AML-193 (cell line): ENCODE measurements at regions not wholly inside any gene's neighbourhood (a gene's known extent, or its start where the extent isn't known, plus 50 kb on each side); places are given as distances from the start of the nearest gene placed in this dataset.

Experiments used
- DNase-seq, 2 experiments: peaks; one replicate each; lab custom pipeline; 2025; lab: John Stamatoyannopoulos, UW

GRCh38 chr4:147360301-147360700 lies 120.6 kb upstream of the EDNRA start:
- DNase-seq, result no peak

DNA sequence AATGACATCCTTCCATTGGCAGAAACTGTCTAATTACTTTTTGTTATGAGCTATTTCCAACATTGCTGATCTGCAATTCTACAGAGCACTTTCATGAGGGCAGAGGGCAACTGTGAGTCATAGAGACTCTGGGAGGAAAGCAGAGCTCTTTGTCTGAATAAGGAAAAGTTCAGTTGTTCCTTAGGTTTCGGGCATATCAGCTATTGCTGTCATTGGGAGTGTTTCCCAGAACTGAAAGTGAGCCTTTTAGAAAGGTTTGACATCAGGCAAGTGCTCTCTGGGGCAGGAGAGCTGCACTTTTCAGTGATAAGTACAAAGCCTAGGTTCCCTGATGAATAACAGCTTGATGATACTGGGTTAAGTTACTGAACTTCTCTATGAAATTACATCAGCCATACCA lies 119.2 kb upstream of the EDNRA start:
- no peak for DNase-seq

DNA sequence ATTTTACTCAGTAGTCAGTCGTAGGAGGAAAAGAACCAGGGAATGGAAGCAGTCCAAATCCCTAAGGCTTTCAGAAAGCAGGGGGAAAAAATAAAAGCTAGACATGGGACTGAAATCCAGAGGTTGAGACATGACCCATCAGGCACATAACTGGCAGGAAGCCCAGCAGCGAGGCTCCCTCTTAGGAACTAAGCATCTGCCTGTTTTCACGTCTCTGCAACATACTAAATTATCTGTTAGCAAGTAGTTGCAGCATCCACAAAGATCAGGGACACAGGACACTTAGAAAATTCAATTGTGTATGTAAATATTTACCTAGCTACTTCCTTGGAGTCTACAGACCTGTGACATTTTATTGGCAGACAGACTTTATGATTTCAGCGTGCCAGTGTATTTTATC lies 118.0 kb upstream of the EDNRA start:
- DNase-seq, result no peak

- no peak for DNase-seq
Observed at GRCh38 chr4:147363514-147363913, 117.4 kb upstream of the EDNRA start.

GRCh38 chr4:147365396-147365795 lies 115.5 kb upstream of the EDNRA start:
- DNase-seq, result no peak

DNA sequence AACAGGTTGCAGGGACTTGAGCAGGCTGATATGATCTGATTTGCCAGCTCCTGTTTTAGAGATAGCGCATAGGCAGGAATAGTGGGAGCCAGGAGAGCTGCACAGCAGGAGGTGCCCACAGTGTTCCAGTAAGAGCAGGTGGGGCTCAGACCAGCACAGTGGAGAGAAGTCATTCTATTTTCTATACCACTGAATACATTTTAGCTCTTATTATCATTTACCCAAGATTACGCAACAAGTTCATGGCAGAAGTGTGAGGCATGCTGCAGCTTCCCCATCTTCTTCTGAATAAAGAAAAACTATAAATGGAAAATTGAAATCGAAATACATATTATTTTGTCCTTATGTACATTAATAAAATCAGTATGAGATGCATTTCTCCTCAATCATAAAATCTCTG lies 114.7 kb upstream of the EDNRA start:
- DNase-seq, result no peak

- no peak for DNase-seq
Observed at GRCh38 chr4:147367891-147368290, 113.0 kb upstream of the EDNRA start.

GRCh38 chr4:147368948-147369347 lies 111.9 kb upstream of the EDNRA start:
- no peak for DNase-seq

DNA sequence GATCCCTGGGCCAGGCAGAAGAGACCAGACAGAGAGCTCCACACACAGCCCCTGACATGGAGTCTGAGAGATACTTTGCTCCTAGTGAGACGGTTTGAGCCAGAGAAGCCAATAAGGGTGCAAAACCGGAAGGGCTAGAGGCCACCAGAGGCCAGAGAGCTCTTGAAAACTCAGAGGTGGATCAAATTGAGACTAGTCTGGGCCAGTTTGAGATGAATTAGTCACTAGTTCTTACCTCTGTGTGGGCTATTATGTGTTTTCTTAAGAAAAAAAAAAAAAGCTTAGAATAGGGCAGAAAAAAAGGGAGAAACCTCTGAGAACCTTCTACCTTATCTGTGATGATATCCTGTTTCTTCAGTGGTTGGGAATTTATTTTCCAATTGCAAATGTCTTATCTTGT lies 110.4 kb upstream of the EDNRA start:
- DNase-seq, result no peak

GRCh38 chr4:147370881-147371280 lies 110.0 kb upstream of the EDNRA start:
- no peak for DNase-seq

DNA sequence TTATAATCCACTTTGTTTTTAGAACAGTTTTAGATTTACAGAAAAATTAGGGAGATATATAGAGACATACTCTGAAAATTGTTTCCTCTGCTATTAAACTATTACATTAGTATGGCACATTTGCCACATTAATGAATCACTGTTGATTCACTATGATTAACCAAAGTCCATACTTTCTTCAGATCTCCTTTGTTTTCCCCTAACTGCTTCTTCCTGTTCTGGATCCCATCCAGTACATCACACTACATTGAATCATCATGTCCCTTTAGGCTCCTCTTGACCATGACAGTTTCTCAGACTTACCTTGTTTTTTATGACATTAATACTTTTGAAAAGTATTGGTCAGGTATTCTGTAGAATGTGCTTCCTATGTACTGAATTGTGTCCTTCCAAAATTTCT lies 109.2 kb upstream of the EDNRA start:
- no peak for DNase-seq

DNA sequence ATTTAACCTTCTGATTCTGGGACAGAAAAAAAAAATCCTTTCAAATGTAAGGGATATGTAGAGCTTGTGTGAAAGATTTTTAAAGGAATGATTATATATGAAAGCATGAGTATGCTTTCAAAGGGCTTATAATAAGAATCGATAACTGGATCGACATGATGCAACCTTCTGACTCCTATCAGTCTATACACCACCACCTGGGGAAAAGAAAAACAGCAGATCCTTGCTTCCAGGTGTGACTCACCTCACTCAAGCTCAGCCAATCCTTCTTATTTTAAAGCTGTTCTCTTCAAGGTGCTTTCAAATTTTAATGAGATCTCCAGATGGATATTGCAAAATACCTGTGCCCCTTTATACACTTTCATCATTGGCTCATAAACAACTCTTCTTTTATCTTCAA lies 102.1 kb upstream of the EDNRA start:
- no peak for DNase-seq

DNA sequence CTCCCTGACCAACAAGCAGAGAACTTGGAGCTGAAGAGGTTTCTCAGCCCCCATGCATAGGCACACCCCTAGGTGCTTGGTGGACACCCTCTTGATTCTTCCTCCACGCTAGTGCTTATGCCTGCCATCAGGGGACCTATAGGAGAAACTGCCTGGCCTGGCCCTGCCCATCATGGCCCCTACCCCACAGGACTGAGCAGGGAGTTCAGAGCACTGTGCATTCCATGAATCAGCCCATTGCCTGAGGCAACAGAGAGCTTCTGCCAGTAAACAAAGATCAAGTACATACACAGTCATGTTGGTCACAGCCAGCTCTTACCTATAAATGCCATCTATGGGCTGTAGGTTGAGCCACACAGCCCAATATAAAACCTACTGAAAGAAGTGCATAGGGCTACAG lies 99.1 kb upstream of the EDNRA start:
- no peak for DNase-seq

GRCh38 chr4:147388018-147388417 lies 92.9 kb upstream of the EDNRA start:
- no peak for DNase-seq

DNA sequence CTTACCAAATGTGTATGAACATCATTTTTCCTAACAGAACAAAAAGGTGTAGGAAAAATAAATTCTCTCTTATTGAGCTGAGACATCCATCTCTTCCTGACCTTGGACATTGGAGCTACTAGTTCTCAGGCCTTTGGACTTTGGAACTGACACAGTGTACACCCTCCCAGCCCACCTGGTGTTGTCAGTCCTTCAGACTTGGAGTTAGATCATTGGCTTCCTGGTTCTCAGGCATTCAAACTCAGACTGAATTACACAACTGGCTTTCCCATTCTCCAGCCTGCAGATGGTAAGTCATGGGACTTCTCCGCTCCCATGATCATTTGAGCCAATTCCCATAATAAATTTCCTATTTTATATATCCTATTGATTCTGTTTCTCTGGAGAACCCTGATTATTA lies 84.8 kb upstream of the EDNRA start:
- DNase-seq, result no peak

- no peak for DNase-seq
Observed at GRCh38 chr4:147398556-147398955, 82.3 kb upstream of the EDNRA start.

- no peak for DNase-seq
Observed at GRCh38 chr4:147400721-147401120, 80.2 kb upstream of the EDNRA start.

- DNase-seq, result no peak
Observed at GRCh38 chr4:147401221-147401620, 79.7 kb upstream of the EDNRA start.

DNA sequence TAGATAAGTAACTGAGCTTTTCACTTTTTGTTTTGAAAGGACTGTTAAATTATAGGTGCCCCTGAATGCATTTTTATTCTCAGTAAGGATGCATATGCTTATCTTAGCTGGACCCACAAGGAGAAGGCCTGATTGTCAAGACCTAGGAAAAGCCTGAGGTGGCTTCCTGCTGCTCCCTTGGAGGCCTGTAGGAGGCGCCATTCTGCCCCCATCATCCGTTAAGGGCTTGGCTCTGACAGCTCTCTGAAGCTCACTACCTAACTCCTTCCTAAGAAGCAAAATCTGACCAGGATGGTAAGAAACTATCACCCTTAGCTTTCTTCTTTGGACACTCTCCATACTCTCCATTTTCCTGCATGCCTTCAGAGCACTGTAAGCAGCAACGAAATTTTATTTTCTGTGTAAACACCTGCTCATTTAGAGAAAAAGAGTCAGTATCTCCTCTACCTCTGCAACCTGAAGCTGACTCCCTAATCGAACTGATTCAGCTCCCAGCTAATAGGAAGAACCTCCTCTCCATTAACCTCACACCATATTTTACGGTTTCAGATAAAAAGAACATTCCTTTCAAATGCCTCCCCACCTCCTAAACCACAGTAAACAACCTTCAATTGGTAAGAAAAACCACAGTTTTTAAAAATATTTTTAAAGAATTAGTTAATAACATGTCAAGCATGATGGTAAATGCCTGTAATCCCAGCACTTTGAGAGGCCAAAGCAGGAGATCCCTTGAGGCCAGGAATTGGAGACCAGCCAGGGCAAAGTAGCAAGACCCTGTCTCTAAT lies 73.4 kb upstream of the EDNRA start:
- no peak for DNase-seq

- DNase-seq, result no peak
Observed at GRCh38 chr4:147408189-147408588, 72.7 kb upstream of the EDNRA start.

DNA sequence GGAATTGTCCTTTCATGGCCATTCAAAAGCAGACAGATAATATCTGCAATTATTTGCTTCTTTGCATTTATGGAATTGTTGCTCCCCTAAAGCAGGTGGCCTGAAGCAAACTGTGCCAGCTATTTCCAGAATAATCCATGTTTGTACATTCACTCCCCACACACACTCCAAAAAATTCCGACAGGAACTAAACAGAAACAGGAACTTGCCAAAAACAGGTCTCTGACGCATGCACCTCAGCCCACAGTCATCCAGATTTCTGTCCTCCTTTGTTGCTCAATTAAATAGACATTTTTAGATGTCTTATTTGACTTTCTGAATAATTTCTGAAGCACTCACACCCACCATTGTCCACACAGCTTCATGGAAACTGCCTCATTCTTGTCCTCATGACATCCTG lies 71.5 kb upstream of the EDNRA start:
- DNase-seq, result no peak

DNA sequence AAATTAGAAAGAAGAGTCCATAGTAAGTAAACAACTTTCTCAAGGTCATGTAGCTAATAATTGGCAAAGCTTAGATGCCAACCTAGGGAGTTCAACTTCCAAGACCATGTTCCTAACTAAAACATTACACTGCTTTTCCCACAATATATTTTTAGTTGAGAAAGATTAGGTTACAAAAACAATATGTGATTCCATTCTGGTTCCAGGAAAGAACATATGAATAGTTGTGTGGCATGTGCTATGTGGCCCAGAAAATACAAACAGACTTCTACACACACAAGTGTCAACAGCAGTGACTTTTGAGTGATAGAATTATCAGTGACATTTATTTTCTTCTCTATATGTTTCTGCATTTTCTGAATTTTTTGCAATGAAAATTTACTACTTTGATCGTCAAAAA lies 62.7 kb upstream of the EDNRA start:
- DNase-seq, result no peak

DNA sequence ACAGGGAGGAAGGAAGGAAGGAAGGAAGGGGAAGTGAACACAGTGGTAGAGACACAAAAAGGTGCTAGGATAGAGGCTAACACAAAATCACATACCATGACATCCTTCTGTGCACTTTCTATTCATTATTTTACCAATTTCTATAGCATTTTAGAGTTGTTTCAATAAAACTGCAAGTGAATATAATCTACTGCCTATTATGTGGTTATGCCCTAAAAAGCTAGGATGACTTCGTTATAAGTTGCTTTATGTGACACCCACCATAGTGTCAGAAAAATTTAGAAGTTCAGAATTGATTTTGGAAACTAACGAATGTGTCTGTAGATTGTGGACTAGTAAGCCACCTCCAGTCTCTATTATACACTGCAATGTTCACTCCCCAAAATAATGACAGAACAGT lies 59.4 kb upstream of the EDNRA start:
- DNase-seq, result no peak

DNA sequence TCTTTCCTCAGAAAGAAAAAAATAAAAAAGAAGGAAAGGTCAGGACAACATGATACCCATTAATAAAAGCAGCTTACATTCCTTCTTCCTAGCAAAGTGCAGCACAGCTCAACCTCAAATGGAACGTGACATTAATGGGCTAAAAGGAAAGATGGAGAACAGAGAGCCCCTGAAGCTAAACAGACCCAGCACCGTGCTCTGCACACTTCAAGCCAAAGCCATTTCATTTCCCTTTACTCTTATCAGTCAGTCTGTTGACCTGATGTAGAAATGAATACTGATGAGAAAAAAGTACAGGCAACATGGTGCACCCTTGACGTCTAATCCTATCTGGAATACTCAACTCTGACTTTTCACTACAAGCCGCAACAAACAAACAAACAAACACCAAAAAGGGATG lies 57.7 kb upstream of the EDNRA start:
- no peak for DNase-seq

DNA sequence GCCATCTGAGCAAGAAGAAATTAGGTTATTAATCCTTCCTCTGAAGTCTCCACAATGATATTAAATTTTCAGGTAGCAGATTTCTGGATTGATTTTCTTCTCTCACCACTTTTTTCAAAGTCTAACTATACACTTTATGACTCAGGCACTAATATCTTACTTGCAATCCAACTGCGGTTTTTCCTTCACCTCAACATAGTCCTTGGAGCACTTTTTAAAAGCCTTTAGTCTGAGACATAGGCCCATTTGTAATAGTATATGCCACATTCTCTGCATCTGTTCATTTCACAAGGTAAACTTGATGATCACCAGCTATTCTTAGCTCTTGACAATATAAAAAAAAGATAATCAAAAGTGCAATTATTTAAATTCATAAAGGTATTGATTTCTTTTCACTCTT lies 55.9 kb upstream of the EDNRA start:
- no peak for DNase-seq
